NCI-H524 treated with DMSO at 0.1 percent for 48 hours (cell line): ENCODE measurements at regions not wholly inside any gene's neighbourhood (a gene's known extent, or its start where the extent isn't known, plus 50 kb on each side); places are given as distances from the start of the nearest gene placed in this dataset.

Source experiments
- DNase-seq: peaks from one replicate; lab custom pipeline; 2025; lab: John Stamatoyannopoulos, UW

DNA sequence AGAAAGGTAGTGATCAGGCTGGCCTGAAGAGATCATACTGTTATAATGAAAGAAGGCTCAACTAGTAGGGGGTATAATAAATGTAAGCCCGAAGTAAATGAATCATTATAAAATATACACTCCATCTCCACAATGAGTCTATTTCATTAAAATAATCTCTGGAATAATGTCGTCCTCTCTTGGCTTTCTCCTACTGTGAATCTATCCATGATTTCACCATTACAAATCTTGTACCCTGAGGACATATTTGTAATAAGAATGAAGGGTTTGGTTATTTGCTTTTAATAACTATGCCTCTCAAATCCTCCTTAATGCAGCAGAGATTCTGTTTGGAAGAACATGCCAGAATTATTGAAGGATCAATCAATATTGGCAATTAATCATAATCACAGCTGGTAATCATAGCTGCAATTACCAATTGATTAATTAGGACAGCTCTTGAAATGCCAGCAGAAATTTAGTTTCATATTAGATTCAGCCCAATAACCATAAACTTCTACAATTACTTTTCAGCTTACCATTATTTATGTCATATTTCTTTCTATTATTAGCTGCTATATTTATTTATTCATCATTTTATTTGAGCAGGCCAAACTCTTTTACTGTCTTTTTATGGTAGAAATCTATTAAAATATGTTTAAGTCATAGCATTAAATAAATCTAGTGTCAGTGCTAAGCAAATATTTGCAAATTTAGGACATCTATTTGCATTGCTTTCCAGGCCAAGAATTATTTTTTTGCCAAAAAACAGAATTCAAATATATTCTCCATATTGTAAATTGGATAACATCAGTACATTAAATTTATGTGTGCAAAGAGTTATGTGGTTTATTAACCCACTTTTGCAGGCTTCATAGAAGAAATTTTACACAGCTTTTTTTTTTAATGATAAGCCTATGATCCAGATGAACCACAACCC lies 588.4 kb upstream of the LRRC4C start:
- DNase-seq: no peak

DNA sequence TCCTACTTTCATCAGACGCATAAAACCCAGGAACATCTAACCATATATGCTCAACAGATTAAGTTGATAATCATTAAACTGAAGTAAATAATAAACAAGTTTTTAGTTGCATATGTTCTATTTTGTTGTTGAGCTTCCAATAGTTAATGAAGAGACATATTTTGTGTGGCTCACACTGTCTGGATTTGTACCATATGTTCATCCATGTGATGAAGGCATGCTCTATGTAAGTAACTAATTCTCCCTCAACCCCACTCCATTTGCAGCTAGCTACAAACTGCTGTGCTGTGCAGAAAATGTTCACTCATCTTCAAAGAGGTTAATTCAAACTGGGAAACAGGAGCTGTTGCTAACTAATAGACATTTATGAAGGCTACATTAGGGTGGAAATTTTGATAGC lies 589.7 kb upstream of the LRRC4C start:
- DNase-seq: no peak

DNA sequence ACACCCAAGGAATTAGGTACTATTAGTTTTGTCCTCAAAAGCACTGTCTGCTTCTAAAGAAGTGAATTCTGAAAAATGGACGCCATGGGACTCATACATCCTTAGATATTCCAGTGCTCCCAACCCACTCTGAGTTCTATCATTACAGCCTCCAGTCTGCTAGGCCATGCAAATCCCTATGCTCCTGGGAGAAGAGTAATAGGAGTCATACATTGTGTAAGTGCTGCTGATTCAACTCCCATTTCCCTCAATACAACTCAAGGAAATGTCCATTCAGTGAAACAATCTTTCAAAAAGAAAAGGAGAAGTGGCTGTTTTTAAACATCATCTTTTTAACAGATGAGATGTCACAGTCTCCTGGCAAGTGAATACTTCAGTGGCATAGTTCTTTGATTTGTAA lies 590.2 kb upstream of the LRRC4C start:
- DNase-seq: no peak

DNA sequence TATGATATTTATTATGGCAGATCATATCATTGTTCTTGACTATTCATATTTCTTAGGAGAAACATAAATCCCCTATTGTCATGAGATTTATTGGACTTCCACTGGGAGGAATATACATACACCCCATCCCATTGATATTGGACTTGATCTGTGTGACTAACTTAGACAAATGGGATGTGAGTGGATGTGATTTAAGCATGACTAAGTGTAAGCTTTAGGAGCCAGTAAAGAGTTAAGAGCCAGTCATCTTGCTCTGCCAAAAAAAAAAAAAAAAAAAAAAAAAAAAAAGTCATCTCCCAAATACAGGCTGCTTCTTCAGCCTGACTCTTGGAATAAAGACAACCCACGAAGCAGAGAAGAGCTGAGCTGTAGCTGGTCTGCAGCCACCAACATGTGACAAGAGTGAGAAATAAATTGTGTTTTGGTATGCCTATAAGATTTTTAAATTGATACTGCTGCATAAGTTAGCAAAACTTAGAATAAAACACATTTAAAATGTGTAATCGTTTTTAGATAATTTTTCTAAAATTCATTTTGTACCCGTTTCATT lies 595.0 kb upstream of the LRRC4C start:
- no peak for DNase-seq

DNA sequence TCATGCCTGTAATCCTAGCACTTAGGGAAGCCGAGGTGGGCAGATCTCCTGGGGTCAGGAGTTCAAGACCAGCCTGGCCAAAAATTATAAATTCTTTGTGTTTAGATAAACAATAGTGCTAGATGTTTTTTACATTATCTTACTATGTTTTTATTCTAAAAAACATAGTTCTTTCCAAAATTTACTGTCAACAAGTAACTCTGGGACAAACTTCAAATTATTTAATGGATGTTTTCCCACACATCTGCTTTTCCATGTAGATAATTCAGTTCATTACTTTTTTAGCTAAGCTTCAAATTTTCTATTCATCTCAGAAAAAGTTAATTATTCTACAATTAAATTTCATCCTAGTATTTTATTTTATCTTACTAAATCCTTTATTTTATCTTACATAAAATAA lies 596.2 kb upstream of the LRRC4C start:
- no peak for DNase-seq

DNA sequence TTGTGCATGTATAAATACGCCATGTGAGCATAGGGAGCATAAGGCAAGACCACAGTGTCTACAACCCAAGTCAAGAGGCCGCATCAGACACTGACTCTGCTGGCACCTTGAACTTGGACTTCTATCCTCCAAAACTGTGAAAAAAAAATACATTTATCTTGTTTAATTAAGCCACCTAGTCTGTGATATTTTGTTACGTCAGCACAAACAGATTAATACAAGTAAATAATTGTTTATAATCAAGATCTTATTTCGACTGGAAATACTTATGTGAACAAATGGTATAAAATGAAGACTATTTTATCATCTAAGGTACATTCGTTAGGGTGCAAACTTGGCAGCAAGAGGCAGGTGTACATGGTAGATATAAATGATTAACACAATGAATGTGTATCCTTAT lies 599.3 kb upstream of the LRRC4C start:
- DNase-seq: no peak

DNA sequence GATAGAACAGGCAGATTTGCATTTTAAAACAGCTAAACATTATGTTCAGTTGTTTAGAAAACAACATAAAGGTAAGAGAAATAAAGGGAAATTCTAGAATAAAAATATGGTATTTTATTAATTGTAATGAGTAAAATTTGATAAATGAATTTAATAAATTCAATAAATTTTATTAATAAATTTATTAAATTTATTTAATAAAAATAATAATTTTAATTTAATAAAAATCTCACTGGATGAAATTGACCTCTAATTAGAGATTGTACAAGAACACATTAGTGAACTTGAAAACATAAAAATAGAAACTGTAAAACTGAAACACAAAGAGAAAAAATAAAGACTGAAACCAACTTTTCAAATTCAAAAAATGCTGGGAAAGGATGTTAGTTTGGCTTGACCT lies 605.7 kb upstream of the LRRC4C start:
- DNase-seq: no peak

DNA sequence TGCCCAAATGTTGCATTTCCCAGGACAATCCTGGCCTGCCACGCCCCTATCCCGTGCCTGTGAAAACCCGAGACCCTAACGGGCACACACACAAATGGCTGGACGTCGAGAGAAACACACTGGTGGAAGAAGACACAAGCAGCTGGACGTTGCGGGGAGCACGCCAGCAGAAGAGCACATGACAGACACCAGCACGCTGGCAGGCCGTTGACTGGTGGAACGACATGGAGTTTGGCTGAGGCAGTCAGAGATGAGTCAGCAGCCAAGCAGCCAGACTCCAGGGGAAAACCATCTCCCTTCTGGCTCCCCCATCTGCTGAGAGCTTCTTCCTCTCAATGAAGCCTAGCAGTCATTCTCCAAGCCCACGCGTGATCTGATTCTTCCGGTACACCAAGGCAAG lies 606.7 kb upstream of the LRRC4C start:
- no peak for DNase-seq

DNA sequence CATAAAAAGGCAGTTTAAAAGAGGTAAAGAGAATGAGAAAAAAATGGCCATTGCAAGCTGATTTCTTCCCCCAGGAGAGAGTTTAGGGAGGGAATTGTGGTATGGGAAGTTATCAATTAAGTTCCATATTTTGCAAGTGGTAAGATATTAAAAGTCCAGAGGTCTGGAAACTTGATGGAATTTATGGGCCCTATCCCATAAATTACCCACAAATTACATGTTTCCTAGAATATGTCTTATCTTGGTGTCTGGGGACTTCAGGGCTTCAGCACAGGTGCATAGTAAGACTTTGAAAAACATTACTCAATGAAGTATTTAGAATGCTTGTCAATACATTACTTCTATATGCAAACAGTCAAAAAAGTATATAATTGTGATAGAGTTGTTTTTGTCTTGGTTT lies 614.9 kb upstream of the LRRC4C start:
- DNase-seq: no peak

DNA sequence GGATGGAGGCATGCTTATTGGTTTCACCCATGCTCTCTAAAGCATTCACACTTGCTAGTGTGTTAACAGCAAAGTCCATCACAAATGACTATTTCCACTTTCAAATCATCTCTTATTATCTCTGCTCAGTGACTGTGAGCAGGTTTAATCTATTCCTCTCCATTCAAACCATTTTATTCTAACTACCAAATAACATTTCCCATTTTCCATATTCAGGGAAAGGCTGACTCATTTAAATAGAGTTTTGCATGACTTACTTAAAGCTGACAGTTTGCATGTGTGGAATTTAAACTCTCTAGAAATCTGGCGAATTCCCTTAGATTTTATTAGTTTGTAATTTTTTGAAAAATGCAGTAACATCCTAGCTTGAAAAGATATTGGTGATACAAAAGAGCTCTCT lies 615.7 kb upstream of the LRRC4C start:
- no peak for DNase-seq

DNA sequence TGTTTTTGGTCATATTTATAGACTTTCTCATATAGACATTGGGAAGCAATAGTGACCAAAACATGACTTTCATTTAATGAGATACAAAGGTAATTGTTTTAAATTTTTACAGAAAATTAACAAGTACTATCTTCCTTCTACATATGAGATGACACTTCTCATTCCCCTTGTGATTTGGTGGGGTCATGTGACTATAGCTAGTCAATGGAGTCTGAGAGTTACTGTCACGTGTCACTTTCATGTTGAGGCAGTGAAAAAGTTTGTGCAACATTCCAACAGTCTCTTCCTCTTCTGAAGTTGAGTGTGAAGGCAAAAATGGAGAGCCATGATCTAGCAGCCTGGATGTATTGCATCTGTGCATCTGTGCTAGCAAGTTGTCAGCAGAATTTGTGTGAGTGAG lies 618.3 kb upstream of the LRRC4C start:
- DNase-seq: no peak

DNA sequence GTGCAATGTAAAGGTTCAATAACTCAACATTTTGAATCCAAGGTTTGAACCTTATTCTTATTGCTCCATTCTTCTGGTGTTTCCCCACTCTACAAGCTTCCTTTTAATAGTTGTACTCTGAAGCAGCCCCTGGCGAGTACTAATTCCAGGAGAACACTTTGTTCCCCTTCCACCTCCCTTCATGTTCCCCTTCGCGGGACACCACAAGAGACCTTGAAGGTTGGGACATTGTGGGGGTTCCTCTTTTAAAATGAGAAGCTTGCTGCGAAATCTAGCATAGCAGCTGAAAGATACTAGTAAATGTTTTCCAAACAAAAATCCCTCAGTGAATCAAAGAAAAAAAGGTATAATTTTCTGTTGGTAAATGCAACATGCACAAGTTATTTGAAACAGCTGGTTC lies 626.3 kb upstream of the LRRC4C start:
- DNase-seq: no peak

DNA sequence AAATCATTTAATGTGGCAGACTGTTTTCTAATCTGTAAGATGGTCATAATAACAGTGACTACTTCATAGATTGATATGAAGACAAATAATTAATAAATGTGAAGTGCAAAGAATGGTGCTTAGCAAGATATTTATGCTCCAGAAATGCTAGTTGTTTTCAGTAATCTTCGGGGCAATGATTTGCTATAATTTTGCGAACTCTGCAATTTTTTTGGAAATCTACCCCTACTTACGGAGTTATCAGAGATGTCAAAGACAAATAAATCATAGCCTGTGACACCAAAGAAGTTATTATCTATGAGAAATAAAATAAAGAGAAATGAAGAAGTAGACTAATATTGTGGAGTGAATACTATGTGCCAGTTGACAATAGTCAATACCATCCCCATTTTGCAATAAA lies 634.1 kb upstream of the LRRC4C start:
- no peak for DNase-seq

DNA sequence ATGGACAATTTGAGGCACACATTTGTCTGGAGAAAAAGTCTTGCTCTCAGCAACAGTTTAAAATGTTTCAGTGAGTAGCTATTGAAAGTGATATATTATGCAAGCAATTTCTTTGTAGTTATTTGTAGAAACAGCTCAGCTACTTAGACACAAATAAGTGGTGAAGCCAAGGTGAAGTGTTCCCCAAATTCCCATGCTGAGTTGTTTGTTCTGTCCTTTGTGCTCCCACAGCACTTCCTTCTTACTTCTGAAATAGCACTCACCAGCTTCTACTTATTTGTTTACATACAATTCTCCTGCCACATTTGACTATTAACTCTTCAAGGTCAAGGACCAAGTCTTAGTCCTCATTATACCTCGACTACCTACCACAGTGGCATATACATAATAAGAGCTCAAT lies 638.6 kb upstream of the LRRC4C start:
- DNase-seq: no peak

DNA sequence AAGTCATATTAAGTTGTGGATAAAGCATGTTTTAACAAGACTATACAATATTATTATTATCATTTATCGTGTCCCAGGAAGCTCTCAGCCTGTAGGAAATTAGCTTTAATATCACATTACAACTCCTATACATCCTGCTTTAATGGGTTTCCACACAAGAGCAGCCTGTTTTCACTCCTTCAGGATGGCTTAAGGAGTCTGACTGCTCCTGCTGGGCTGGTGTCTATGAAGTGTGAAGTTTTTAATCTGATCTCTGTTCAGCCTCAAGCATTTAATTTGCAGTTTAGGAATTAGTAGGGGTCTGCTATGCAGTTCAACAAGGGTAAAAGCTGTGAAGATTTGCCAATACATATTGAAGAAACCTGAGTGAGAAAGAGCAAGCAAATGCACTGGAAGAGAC lies 653.4 kb upstream of the LRRC4C start:
- no peak for DNase-seq

DNA sequence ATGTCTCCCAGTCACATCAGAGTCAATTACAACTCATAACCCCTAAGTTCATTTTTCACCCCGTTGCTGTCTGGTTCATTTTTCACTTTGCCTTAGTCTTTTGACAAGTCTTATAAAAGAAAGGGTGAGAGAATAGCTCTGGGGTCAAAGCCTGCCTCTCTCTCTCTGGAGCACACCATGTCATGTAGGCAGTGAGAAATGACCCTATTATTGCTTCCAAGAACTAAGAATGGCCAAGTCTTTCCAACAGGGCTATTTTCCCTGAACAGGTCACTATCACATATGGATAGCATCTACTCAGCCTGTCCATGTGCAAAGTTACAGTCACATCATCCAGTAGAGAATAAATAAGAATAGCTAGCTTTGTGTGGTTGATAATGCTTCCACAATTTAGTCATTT lies 655.5 kb upstream of the LRRC4C start:
- DNase-seq: no peak

DNA sequence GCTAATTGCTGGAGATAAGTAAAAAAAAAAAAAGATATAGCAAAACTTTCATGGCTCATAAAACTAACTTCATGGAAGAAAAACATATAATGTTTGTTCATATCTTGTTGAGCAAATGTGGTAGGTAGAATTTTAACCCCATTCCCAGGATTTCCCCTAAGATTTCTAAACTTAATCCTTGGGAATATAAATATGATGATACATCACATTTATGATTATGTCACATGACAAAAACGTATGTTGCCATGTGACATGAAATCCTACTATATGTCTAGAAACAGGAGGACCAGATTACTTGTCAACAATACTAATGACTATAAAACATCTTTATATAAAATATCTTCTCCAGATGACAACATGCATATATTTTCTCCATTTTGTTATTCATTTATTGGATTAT lies 679.0 kb upstream of the LRRC4C start:
- DNase-seq: no peak

DNA sequence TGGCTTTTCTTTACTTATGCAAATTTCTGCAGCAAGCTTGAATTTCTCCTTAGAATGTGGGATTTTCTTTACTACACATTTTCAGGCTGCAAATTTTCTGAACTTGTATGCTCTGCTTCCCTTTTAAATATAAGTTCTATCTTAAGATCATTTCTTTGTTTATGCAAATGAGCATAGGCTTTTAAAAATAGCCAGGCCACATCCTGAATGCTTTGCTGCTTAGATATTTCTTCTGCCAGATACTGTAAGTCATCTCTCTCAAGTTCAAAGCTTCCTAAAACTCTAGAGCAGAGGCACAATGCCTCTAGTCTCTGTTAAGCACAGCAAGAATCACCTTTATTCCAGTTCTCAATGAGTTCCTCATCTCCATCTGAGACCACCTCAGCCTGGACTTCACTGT lies 685.9 kb upstream of the LRRC4C start:
- no peak for DNase-seq

DNA sequence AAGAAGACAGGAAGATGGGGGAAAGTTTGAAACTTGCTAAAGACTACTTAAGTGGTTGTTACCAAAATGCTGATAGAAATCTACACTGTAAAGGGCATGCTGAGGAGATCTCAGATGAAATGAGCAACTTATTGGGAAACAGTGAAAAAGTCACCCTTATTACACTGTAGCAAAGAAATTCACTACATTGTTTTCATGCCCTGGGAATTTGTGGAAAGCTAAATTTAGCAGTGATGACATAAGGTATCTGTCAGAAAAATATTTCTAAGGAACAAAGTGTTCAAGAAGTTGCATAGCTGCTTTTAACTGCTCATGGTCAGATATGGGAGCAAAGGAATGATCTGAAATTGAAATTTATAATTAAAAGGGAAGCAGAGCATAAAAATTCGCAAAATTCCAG lies 702.4 kb upstream of the LRRC4C start:
- no peak for DNase-seq

DNA sequence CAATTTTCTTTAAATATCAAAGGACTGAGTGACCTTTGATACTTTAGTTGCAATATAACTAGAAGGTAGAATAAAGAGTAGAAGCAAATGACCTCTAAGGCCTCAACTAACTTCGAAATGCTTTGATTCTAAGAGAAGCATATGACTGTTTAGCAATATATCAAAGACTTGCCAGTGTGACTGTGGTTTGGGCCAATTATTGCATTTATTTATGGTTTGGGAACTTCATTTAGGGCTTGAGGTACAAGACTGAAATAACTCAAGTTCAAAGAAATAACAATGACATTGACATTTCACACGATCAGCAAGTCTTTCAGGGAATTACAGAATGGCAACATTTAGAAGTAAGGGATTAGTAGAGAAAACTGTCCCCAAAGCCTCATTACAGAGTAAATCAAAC lies 709.7 kb upstream of the LRRC4C start:
- no peak for DNase-seq

DNA sequence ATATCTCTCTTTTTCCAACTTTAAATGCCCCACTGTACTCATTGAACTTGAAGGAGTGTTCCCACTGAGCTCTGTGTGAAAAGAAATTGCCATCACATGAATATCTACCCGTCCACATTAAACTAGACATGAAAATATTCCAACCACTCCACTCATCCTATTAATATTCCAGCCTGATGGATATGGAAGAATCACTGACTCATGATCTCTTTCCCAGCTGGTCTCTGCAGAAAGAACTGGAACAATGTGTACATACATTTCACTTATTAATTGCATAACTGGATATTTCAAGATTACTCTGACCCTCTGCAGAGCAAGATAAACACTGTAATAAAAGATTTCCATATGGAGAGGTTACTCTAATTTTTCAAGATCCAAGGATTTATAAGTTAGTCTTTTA lies 711.1 kb upstream of the LRRC4C start:
- no peak for DNase-seq

DNA sequence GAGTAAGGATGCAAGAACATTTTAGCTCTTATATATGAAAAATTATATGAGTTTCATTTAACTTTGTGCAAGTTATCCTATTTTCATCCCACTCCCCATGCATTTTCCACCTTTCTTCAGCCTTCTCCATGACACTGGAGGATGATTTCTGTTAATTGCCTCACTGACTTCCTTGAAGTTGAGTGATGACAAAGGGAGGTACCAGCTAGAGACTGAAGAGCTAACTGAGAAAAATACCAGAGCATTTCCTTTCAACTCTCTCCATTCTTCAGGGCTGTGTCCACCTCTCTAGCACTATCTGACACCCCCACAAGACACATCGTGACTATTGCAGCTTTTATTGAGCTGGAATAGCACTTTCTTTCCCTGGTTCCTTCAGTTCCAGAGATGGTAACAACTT lies 711.6 kb upstream of the LRRC4C start:
- DNase-seq: no peak

DNA sequence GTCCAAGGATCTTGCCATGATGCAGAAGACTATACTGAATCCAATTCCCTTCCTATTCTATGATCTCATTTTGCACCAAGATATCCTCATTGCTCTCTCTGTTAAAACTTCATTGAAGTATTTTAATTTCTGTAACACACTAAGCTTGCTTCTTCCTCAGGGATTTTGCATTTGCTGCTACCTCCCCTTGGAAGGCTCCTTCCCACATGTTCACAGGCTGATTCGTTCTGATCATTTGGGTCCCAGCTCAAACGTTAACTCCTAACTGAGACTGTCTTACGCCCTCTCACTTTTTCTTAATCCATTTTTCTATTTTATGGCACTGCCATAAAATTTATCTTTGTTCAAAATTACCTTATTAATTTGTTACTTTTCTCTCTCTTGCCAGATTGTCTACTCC lies 713.0 kb upstream of the LRRC4C start:
- DNase-seq: no peak

DNA sequence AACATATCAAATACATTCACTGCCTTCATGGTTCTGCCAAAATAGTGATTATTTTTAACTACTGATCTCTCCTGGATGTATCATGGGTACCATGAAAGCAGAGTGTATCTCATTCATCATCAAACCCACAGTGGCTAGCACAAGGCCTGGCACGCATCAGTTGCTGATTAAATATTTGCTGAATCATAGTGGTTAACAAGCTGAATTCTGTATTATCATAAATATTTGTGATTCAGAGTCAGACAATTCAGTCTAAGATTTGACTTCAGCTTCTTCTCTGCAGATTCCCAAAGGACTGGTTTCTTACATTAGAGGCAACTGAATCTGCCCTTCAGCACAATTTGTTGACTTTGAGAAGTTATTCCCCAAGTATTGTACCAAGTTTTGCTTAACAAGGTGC lies 715.8 kb upstream of the LRRC4C start:
- DNase-seq: no peak
